OCI-LY7 (cell line): ENCODE measurements at regions not wholly inside any gene's neighbourhood (a gene's known extent, or its start where the extent isn't known, plus 50 kb on each side); places are given as distances from the start of the nearest gene placed in this dataset.

ENCODE experiments used
- BruUV-seq: library from RNA; stranded (reverse); fragments of 400-500 nt; replicated peaks from 2 replicates; lab custom pipeline; 2021; lab: Mats Ljungman, UMichigan
- CTCF ChIA-PET: fragments of 300-600 bp; sonication (Branson Sonifier 250); formaldehyde crosslinking; loops from one replicate; lab custom pipeline; 2022; ENCODE audit warnings: antibody characterized with exemption; ENCODE audit not compliant: unreplicated experiment; lab: Charles Lee
- POLR2A ChIA-PET: fragments of 300-600 bp; sonication (Branson Sonifier 250); formaldehyde crosslinking; loops from one replicate; lab custom pipeline; 2022; ENCODE audit warnings: antibody characterized with exemption; lab: Charles Lee
- DNase-seq: peaks from one replicate; pipeline ENCODE4 v3.0.0-alpha.2; 2015; ENCODE audit warnings: low spot score
- H2AFZ ChIP-seq: fragments of 200-600 bp; sonication (generic), shearing (Covaris generic); 2 replicates; pipeline ENCODE4 v1.6.1; 2014; ENCODE audit warnings: mild to moderate bottlenecking, antibody characterized with exemption, low read length, moderate library complexity
- H3K27ac ChIP-seq: fragments of 200-600 bp; sonication (generic); 2 replicates; pipeline ENCODE4 v1.5.1; 2014; ENCODE audit warnings: mixed run types, low read depth, mild to moderate bottlenecking, moderate library complexity, low read length, inconsistent platforms; ENCODE audit not compliant: poor library complexity, severe bottlenecking
- H3K36me3 ChIP-seq: fragments of 200-600 bp; sonication (generic); 2 replicates; pipeline ENCODE4 v1.6.1; 2014; ENCODE audit warnings: mild to moderate bottlenecking, antibody characterized with exemption, low read length, moderate library complexity, mixed read lengths; ENCODE audit not compliant: insufficient read depth
- H3K4me1 ChIP-seq: fragments of 200-600 bp; sonication (generic); 2 replicates; pipeline ENCODE4 v1.5.1; 2014; ENCODE audit warnings: mild to moderate bottlenecking, low read length; ENCODE audit not compliant: insufficient read depth, poor library complexity, severe bottlenecking
- H3K4me2 ChIP-seq: fragments of 200-600 bp; sonication (generic); 2 replicates; pipeline ENCODE4 v1.6.1; 2014; ENCODE audit warnings: mild to moderate bottlenecking, low read length
- H3K4me3 ChIP-seq: fragments of 200-600 bp; sonication (generic); 2 replicates; pipeline ENCODE4 v1.5.1; 2014; ENCODE audit warnings: mild to moderate bottlenecking, low read depth, low read length; ENCODE audit not compliant: poor library complexity, severe bottlenecking
- H3K79me2 ChIP-seq: fragments of 200-600 bp; sonication (generic); 2 replicates; pipeline ENCODE4 v1.6.1; 2016; ENCODE audit warnings: low read depth, mild to moderate bottlenecking, low read length, moderate library complexity, mixed read lengths; ENCODE audit not compliant: insufficient read depth
- H3K9me2 ChIP-seq: fragments of 200-600 bp; sonication (generic); 2 replicates; pipeline ENCODE4 v1.6.1; 2016; ENCODE audit warnings: mild to moderate bottlenecking, low read length, mixed read lengths; ENCODE audit not compliant: insufficient read depth
- H3K9me3 ChIP-seq: fragments of 200-600 bp; sonication (generic); 2 replicates; pipeline ENCODE4 v1.6.1; 2014; ENCODE audit warnings: mild to moderate bottlenecking, mixed run types, low read length, mixed read lengths
- H4K20me1 ChIP-seq: fragments of 200-600 bp; sonication (generic); 2 replicates; pipeline ENCODE4 v1.6.1; 2014; ENCODE audit warnings: mild to moderate bottlenecking, antibody characterized with exemption, low read length, moderate library complexity, mixed read lengths; ENCODE audit not compliant: insufficient read depth
- EZH2phosphoT487 ChIP-seq: fragments of 200-600 bp; sonication (generic); IDR thresholded peaks from 2 replicates; pipeline ENCODE4 v1.6.1; 2018; ENCODE audit warnings: low read depth, borderline replicate concordance, mild to moderate bottlenecking, mixed run types, antibody characterized with exemption, low read length, moderate library complexity, mixed read lengths
- intact Hi-C: fragments of 100-400 bp; cut with micrococcal nuclease; formaldehyde crosslinking; loops from one replicate; pipeline ENCODE4 v1.10.0; 2022; ENCODE audit not compliant: unreplicated experiment
- TF ChIP-seq, protein P1 (sequence below): fragments of 200-600 bp; sonication (generic); conservative IDR thresholded peaks from 2 replicates; pipeline ENCODE4 v1.5.1; 2014; ENCODE audit warnings: mild to moderate bottlenecking, antibody characterized with exemption, low read length, moderate library complexity, mixed read lengths

- no peaks in the 10 kb centered on the region for H3K4me1 ChIP-seq
- DNase-seq, result no peak
- ChIA-PET CTCF (no interaction called here), POLR2A (no interaction called here)
- H3K36me3 ChIP-seq, result no peaks in the 10 kb centered on the region
- no peaks in the 10 kb centered on the region for H3K9me3 ChIP-seq
- H4K20me1 ChIP-seq, result no peaks in the 10 kb centered on the region
- H3K4me3 ChIP-seq, result no peak overlapping the region
- no TSS peak for BruUV-seq
- H3K9me2 ChIP-seq, result no peaks in the 10 kb centered on the region
- H3K4me2 ChIP-seq, result no peak overlapping the region
- H2AFZ ChIP-seq, result no peak overlapping the region
- no peak overlapping the region for H3K27ac ChIP-seq
- TF ChIP-seq, protein P1, sequence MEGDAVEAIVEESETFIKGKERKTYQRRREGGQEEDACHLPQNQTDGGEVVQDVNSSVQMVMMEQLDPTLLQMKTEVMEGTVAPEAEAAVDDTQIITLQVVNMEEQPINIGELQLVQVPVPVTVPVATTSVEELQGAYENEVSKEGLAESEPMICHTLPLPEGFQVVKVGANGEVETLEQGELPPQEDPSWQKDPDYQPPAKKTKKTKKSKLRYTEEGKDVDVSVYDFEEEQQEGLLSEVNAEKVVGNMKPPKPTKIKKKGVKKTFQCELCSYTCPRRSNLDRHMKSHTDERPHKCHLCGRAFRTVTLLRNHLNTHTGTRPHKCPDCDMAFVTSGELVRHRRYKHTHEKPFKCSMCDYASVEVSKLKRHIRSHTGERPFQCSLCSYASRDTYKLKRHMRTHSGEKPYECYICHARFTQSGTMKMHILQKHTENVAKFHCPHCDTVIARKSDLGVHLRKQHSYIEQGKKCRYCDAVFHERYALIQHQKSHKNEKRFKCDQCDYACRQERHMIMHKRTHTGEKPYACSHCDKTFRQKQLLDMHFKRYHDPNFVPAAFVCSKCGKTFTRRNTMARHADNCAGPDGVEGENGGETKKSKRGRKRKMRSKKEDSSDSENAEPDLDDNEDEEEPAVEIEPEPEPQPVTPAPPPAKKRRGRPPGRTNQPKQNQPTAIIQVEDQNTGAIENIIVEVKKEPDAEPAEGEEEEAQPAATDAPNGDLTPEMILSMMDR, result no peak
- TF ChIP-seq EZH2phosphoT487, result no peak
- H3K79me2 ChIP-seq, result no peaks in the 10 kb centered on the region
- intact Hi-C loops, result no loop called here
Observed at GRCh38 chr2:235333076-235333475, 160.8 kb upstream of the AGAP1 start.

DNA sequence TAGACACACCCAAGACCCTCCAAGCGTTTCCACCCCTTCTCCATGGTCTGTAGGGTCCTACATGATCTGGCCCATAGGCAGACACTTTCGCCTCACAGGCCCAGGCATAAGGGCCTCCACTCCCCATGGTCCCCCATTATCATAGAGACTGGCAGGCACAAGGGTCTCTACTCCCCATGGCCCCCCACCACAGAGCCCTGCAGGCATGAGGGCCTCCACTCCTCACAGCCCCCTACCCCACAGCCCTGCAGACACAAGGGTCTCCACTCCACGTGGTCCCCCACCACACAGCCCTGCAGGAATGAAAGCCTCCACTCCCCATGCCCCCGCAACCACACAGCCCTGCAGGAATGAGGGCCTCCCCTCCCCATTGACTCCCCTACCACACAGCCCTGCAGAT lies 159.7 kb upstream of the AGAP1 start:
- ChIA-PET POLR2A (no interaction called here), CTCF (no interaction called here)
- Histone ChIP-seq H3K4me3 (no peak overlapping the region), H3K4me1 (no peaks in the 10 kb centered on the region), H3K4me2 (no peak overlapping the region), H3K9me3 (no peaks in the 10 kb centered on the region), H3K36me3 (no peaks in the 10 kb centered on the region), H3K27ac (no peak overlapping the region), H2AFZ (no peak overlapping the region), H3K79me2 (no peaks in the 10 kb centered on the region), H3K9me2 (no peaks in the 10 kb centered on the region), H4K20me1 (no peaks in the 10 kb centered on the region)
- no peak for DNase-seq
- no TSS peak for BruUV-seq
- intact Hi-C loops, result no loop called here
- TF ChIP-seq, protein P1, result no peak
- no peak for TF ChIP-seq EZH2phosphoT487

DNA sequence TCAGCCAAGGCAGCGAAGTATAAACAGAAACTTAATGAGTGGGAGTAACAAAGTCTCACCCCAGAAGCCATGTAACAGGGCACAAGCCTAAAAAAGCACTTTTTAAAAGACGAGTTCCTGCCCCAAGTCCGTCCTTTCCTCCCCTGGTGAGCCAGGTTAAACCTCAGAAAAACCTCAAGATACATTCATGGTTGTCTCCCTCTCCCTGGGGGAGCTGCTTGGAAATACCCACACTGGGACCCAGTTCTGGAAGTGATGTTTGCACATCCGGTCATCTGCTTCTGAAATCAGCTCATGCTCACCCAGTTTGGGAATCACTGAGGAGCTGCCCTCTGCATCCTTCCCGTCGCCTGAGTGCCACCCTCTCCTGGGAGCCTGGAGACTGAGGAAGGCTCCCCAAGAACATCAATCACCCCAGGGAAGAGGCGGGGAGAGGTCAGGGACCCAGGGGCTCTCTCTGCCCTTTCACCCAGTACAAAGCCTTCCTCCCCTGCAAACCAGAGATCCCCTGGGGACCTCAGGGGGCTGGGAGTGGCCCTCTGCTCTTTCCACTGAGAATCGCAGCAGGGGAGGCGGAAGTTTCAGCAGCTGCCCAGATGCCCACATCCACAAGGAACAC lies 150.6 kb upstream of the AGAP1 start:
- H2AFZ ChIP-seq, result no peak overlapping the region
- H3K4me2 ChIP-seq, result no peak overlapping the region
- CTCF ChIA-PET, result no interaction called here
- no peaks in the 10 kb centered on the region for H3K9me3 ChIP-seq
- no TSS peak for BruUV-seq
- no peaks in the 10 kb centered on the region for H3K4me1 ChIP-seq
- H4K20me1 ChIP-seq, result no peaks in the 10 kb centered on the region
- H3K36me3 ChIP-seq, result no peaks in the 10 kb centered on the region
- POLR2A ChIA-PET, result no interaction called here
- H3K27ac ChIP-seq, result no peak overlapping the region
- intact Hi-C loops, result no loop called here
- no peaks in the 10 kb centered on the region for H3K79me2 ChIP-seq
- no peaks in the 10 kb centered on the region for H3K9me2 ChIP-seq
- no peak overlapping the region for H3K4me3 ChIP-seq
- no peak for TF ChIP-seq EZH2phosphoT487
- DNase-seq, result no peak
